Liver (tissue), 3 donors: ENCODE measurements at regions not wholly inside any gene's neighbourhood (a gene's known extent, or its start where the extent isn't known, plus 50 kb on each side); places are given as distances from the start of the nearest gene placed in this dataset.

ENCODE experiments used
- ATF3 ChIP-seq: IDR thresholded peaks from 2 replicates; pipeline ENCODE4 v1.6.1; 2016; ENCODE audit warnings: antibody characterized with exemption
- EGR1 ChIP-seq, 2 donors: IDR thresholded peaks; 2 replicates each; pipeline ENCODE4 v1.6.1; 2016 to 2018; ENCODE audit warnings: antibody characterized with exemption in 2 of 2, low read depth in 2 of 2
- GABPA ChIP-seq, 2 donors: IDR thresholded peaks in 1 of 2; conservative IDR thresholded peaks in 1 of 2; 2 replicates each; pipeline ENCODE4 v1.6.1; 2016; ENCODE audit warnings: antibody characterized with exemption in 2 of 2, mild to moderate bottlenecking in 1 of 2, moderate library complexity in 1 of 2
- HNF4G ChIP-seq: IDR thresholded peaks from 2 replicates; pipeline ENCODE4 v1.6.1; 2016; ENCODE audit warnings: antibody characterized with exemption
- JUND ChIP-seq, 2 donors: IDR thresholded peaks; 2 replicates each; pipeline ENCODE4 v1.6.1; 2016; ENCODE audit warnings: antibody characterized with exemption in 2 of 2
- MAX ChIP-seq: IDR thresholded peaks from 2 replicates; pipeline ENCODE4 v1.6.1; 2016; ENCODE audit warnings: antibody characterized with exemption
- RAD21 ChIP-seq, 2 donors: IDR thresholded peaks; 2 replicates each; pipeline ENCODE4 v1.6.1; 2016; ENCODE audit warnings: antibody characterized with exemption in 2 of 2, mild to moderate bottlenecking in 2 of 2
- RXRA ChIP-seq, 2 donors: IDR thresholded peaks; 2 replicates each; pipeline ENCODE4 v1.6.1; 2017 to 2018; ENCODE audit warnings: antibody characterized with exemption in 2 of 2, mild to moderate bottlenecking in 1 of 2
- SP1 ChIP-seq: IDR thresholded peaks from 2 replicates; pipeline ENCODE4 v1.6.1; 2018; ENCODE audit warnings: antibody characterized with exemption, mild to moderate bottlenecking
- TAF1 ChIP-seq: conservative IDR thresholded peaks from 2 replicates; pipeline ENCODE4 v1.6.1; 2016; ENCODE audit warnings: antibody characterized with exemption, mild to moderate bottlenecking
- YY1 ChIP-seq: IDR thresholded peaks from 2 replicates; pipeline ENCODE4 v1.6.1; 2016; ENCODE audit warnings: antibody characterized with exemption, mild to moderate bottlenecking
- TF ChIP-seq, protein P1 (sequence below): IDR thresholded peaks from 2 replicates; pipeline ENCODE4 v1.6.1; 2016; ENCODE audit warnings: antibody characterized with exemption, mild to moderate bottlenecking
- TF ChIP-seq, protein P2 (sequence below): fragments of 150-350 bp; IDR thresholded peaks from 2 replicates; pipeline ENCODE4 v1.5.1; 2017; ENCODE audit warnings: improper control_type of control experiment, low read depth, low read length; ENCODE audit not compliant: missing input control
- TF ChIP-seq, protein P3 (sequence below): IDR thresholded peaks from 2 replicates; pipeline ENCODE4 v1.6.1; 2016; ENCODE audit warnings: antibody characterized with exemption
- donor health status: healthy.
- donor health status: healthy.

DNA sequence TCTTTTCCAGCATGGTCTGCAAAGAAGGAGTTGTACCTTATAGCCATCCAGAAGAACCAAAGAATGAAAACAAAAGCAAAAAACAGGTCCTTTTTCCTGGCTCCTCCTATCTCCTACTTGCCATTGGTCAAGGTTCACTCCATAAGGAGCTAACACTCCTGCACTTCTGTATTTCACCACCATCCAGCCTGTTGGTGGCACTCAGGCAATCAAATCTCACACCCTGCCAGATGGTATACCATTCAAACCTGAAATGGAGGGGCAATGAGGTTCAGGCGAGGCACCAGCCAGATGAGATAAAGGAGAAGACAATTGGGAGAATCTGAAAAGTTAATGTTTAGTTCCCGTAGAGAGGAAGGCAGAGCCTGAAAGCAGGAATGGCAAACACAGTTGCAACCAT lies 203.8 kb downstream of the ALDH8A1 start:
- TF ChIP-seq ATF3 (no peak), HNF4G (no peak), EGR1 (IDR thresholded peaks at IDR 0.05; ENCODE audit: low read depth in 2 of 2) (no peak), GABPA (IDR thresholded peaks at IDR 0.05 in 1 of 2, conservative IDR thresholded peaks at IDR 0.05 in 1 of 2) (no peak), YY1 (no peak), MAX (no peak), RAD21 (IDR thresholded peaks at IDR 0.05) (no peak), SP1 (no peak), TAF1 (no peak), RXRA (IDR thresholded peaks at IDR 0.05) (no peak), JUND (IDR thresholded peaks at IDR 0.05) (no peak)
- TF ChIP-seq, protein P1, sequence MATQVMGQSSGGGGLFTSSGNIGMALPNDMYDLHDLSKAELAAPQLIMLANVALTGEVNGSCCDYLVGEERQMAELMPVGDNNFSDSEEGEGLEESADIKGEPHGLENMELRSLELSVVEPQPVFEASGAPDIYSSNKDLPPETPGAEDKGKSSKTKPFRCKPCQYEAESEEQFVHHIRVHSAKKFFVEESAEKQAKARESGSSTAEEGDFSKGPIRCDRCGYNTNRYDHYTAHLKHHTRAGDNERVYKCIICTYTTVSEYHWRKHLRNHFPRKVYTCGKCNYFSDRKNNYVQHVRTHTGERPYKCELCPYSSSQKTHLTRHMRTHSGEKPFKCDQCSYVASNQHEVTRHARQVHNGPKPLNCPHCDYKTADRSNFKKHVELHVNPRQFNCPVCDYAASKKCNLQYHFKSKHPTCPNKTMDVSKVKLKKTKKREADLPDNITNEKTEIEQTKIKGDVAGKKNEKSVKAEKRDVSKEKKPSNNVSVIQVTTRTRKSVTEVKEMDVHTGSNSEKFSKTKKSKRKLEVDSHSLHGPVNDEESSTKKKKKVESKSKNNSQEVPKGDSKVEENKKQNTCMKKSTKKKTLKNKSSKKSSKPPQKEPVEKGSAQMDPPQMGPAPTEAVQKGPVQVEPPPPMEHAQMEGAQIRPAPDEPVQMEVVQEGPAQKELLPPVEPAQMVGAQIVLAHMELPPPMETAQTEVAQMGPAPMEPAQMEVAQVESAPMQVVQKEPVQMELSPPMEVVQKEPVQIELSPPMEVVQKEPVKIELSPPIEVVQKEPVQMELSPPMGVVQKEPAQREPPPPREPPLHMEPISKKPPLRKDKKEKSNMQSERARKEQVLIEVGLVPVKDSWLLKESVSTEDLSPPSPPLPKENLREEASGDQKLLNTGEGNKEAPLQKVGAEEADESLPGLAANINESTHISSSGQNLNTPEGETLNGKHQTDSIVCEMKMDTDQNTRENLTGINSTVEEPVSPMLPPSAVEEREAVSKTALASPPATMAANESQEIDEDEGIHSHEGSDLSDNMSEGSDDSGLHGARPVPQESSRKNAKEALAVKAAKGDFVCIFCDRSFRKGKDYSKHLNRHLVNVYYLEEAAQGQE: no peak
- TF ChIP-seq, protein P2, sequence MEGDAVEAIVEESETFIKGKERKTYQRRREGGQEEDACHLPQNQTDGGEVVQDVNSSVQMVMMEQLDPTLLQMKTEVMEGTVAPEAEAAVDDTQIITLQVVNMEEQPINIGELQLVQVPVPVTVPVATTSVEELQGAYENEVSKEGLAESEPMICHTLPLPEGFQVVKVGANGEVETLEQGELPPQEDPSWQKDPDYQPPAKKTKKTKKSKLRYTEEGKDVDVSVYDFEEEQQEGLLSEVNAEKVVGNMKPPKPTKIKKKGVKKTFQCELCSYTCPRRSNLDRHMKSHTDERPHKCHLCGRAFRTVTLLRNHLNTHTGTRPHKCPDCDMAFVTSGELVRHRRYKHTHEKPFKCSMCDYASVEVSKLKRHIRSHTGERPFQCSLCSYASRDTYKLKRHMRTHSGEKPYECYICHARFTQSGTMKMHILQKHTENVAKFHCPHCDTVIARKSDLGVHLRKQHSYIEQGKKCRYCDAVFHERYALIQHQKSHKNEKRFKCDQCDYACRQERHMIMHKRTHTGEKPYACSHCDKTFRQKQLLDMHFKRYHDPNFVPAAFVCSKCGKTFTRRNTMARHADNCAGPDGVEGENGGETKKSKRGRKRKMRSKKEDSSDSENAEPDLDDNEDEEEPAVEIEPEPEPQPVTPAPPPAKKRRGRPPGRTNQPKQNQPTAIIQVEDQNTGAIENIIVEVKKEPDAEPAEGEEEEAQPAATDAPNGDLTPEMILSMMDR: no peak
- TF ChIP-seq, protein P3, sequence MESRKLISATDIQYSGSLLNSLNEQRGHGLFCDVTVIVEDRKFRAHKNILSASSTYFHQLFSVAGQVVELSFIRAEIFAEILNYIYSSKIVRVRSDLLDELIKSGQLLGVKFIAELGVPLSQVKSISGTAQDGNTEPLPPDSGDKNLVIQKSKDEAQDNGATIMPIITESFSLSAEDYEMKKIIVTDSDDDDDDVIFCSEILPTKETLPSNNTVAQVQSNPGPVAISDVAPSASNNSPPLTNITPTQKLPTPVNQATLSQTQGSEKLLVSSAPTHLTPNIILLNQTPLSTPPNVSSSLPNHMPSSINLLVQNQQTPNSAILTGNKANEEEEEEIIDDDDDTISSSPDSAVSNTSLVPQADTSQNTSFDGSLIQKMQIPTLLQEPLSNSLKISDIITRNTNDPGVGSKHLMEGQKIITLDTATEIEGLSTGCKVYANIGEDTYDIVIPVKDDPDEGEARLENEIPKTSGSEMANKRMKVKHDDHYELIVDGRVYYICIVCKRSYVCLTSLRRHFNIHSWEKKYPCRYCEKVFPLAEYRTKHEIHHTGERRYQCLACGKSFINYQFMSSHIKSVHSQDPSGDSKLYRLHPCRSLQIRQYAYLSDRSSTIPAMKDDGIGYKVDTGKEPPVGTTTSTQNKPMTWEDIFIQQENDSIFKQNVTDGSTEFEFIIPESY: no peak
